Activated CD4-positive, alpha-beta T cell treated with anti-CD3 and anti-CD28 coated beads for 24 hours (primary cell): ENCODE measurements at regions not wholly inside any gene's neighbourhood (a gene's known extent, or its start where the extent isn't known, plus 50 kb on each side); places are given as distances from the start of the nearest gene placed in this dataset.

Source experiments
- DNase-seq, 2 donors: peaks; one replicate each; pipeline ENCODE4 v3.0.0-alpha.2; 2020; ENCODE audit warnings: low read depth in 2 of 2

- no peak for DNase-seq
Observed at GRCh38 chr7:10266976-10267375, 706.7 kb upstream of the PHF14 start.

- DNase-seq, result no peak
Observed at GRCh38 chr7:10268034-10268433, 705.6 kb upstream of the PHF14 start.

GRCh38 chr7:10282909-10283308, 690.8 kb upstream of the PHF14 start:
- no peak for DNase-seq

GRCh38 chr7:10284001-10284400, 689.7 kb upstream of the PHF14 start:
- no peak for DNase-seq

- no peak for DNase-seq
Observed at GRCh38 chr7:10299384-10299783, 674.3 kb upstream of the PHF14 start.

GRCh38 chr7:10300577-10300976, 673.1 kb upstream of the PHF14 start:
- DNase-seq, result no peak

- DNase-seq, result no peak
Observed at GRCh38 chr7:10308276-10308675, 665.4 kb upstream of the PHF14 start.

GRCh38 chr7:10312942-10313341, 660.7 kb upstream of the PHF14 start:
- DNase-seq, result no peak

GRCh38 chr7:10315881-10316280, 657.8 kb upstream of the PHF14 start:
- no peak for DNase-seq

- no peak for DNase-seq
Observed at GRCh38 chr7:10316488-10316887, 657.2 kb upstream of the PHF14 start.

GRCh38 chr7:10325395-10325794, 648.3 kb upstream of the PHF14 start:
- no peak for DNase-seq

- no peak for DNase-seq
Observed at GRCh38 chr7:10343108-10343507, 630.6 kb upstream of the PHF14 start.

- no peak for DNase-seq
Observed at GRCh38 chr7:10346032-10346431, 627.6 kb upstream of the PHF14 start.

- no peak for DNase-seq
Observed at GRCh38 chr7:10355816-10356215, 617.9 kb upstream of the PHF14 start.

- no peak for DNase-seq
Observed at GRCh38 chr7:10360050-10360449, 613.6 kb upstream of the PHF14 start.

GRCh38 chr7:10401793-10402192, 571.9 kb upstream of the PHF14 start:
- DNase-seq, result no peak

- DNase-seq, result no peak
Observed at GRCh38 chr7:10412422-10413019, 561.2 kb upstream of the PHF14 start.

- no peak for DNase-seq
Observed at GRCh38 chr7:10418985-10419384, 554.7 kb upstream of the PHF14 start.

- no peak for DNase-seq
Observed at GRCh38 chr7:10429031-10429430, 544.6 kb upstream of the PHF14 start.

- no peak for DNase-seq
Observed at GRCh38 chr7:10429511-10429910, 544.2 kb upstream of the PHF14 start.

- DNase-seq, result no peak
Observed at GRCh38 chr7:10436302-10436701, 537.4 kb upstream of the PHF14 start.

GRCh38 chr7:10439027-10439426, 534.6 kb upstream of the PHF14 start:
- DNase-seq, result no peak

GRCh38 chr7:10455936-10456335, 517.7 kb upstream of the PHF14 start:
- DNase-seq, result no peak

GRCh38 chr7:10460474-10460873, 513.2 kb upstream of the PHF14 start:
- no peak for DNase-seq
